Cerebellar cortex (tissue), 1 donor: ENCODE measurements at regions not wholly inside any gene's neighbourhood (a gene's known extent, or its start where the extent isn't known, plus 50 kb on each side); places are given as distances from the start of the nearest gene placed in this dataset.
A peak's percentile ranks its signal among the peaks of the same experiment; 100 is the strongest.

ENCODE experiments used
- DNase-seq: peaks from one replicate; pipeline ENCODE4 v3.0.0-alpha.2; 2015; ENCODE audit warnings: low spot score

GRCh38 chr1:38576241-38576640 lies 283.3 kb downstream of the RRAGC start:
- no peak for DNase-seq

GRCh38 chr1:38571726-38572125 lies 287.8 kb downstream of the RRAGC start:
- DNase-seq = peak; percentile 2

GRCh38 chr1:38570657-38570975 lies 289.0 kb downstream of the RRAGC start:
- DNase-seq = no peak

GRCh38 chr1:38569932-38570656 lies 289.5 kb downstream of the RRAGC start:
- DNase-seq = no peak

- DNase-seq = no peak
These were observed 291.3 kb downstream of the RRAGC start for GRCh38 chr1:38568061-38568857.

GRCh38 chr1:38567401-38567800 lies 292.2 kb downstream of the RRAGC start:
- DNase-seq = no peak

- DNase-seq = peak; percentile 22
These were observed 294.5 kb downstream of the RRAGC start for GRCh38 chr1:38565020-38565491.

- no peak for DNase-seq
These were observed 295.4 kb downstream of the RRAGC start for GRCh38 chr1:38563942-38564735.

GRCh38 chr1:38561725-38562124 lies 297.8 kb downstream of the RRAGC start:
- no peak for DNase-seq

GRCh38 chr1:38561110-38561509 lies 298.5 kb downstream of the RRAGC start:
- DNase-seq = no peak

GRCh38 chr1:38560457-38560856 lies 299.1 kb downstream of the RRAGC start:
- DNase-seq = no peak

- no peak for DNase-seq
These were observed 300.0 kb downstream of the RRAGC start for GRCh38 chr1:38559446-38560165.

- DNase-seq = no peak
These were observed 300.8 kb downstream of the RRAGC start for GRCh38 chr1:38558500-38559445.

GRCh38 chr1:38558055-38558454 lies 301.5 kb downstream of the RRAGC start:
- no peak for DNase-seq

- DNase-seq = no peak
These were observed 304.0 kb downstream of the RRAGC start for GRCh38 chr1:38555594-38555993.

- no peak for DNase-seq
These were observed 304.4 kb downstream of the RRAGC start for GRCh38 chr1:38555130-38555529.

- no peak for DNase-seq
These were observed 308.0 kb downstream of the RRAGC start for GRCh38 chr1:38551318-38552307.

GRCh38 chr1:38549191-38549590 lies 310.4 kb downstream of the RRAGC start:
- DNase-seq = no peak

- no peak for DNase-seq
These were observed 312.3 kb downstream of the RRAGC start for GRCh38 chr1:38547321-38547720.

- DNase-seq = no peak
These were observed 312.9 kb downstream of the RRAGC start for GRCh38 chr1:38546636-38547035.
